PC-9 (cell line): ENCODE measurements at regions not wholly inside any gene's neighbourhood (a gene's known extent, or its start where the extent isn't known, plus 50 kb on each side); places are given as distances from the start of the nearest gene placed in this dataset.

ENCODE experiments used
- EZH2 ChIP-seq: fragments of 200-600 bp; sonication (generic); IDR thresholded peaks from 2 replicates; pipeline ENCODE4 v1.8.0; 2017; ENCODE audit warnings: antibody characterized with exemption, low read depth
- TF ChIP-seq, protein P1 (sequence below): fragments of 200-600 bp; sonication (generic); conservative IDR thresholded peaks from 2 replicates; pipeline ENCODE4 v1.6.1; 2017; ENCODE audit warnings: mixed run types, antibody characterized with exemption, mild to moderate bottlenecking, moderate library complexity

DNA sequence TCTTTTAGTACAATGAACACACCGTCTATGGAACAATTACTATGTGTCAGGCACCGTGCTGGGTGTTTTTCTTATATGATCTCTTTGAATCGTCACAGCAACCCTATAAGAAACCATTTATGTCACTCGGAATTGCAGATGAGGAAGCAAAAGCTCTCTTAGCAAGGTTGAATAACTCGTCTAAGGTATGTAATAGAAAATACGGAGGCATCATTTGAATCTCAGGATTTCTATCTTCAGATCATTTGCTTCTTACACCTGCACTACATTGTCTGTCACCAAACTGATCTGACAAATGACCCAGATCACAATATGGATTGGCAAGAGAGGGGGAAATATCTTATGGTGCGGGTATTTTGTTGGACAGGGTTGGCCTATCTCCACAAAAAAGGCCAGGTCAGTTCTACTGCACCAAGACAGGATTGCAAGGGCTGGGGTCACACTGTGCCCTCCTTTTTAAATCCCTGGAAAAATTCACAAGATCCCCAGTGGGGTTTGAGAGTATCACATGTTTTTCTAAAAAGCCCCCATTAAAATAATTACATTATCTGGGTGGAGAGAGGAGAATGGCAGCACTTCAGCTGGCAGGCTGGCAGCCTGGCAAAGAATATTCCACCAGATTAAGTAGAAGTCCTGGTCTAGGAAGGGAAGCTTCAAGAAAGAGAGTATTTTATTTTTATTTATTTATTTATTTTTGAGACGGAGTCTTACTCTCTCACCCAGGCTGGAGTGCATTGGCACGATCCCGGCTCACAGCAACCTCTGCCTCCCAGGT is 110.7 kb upstream of the CLMP start:
- TF ChIP-seq, protein P1, sequence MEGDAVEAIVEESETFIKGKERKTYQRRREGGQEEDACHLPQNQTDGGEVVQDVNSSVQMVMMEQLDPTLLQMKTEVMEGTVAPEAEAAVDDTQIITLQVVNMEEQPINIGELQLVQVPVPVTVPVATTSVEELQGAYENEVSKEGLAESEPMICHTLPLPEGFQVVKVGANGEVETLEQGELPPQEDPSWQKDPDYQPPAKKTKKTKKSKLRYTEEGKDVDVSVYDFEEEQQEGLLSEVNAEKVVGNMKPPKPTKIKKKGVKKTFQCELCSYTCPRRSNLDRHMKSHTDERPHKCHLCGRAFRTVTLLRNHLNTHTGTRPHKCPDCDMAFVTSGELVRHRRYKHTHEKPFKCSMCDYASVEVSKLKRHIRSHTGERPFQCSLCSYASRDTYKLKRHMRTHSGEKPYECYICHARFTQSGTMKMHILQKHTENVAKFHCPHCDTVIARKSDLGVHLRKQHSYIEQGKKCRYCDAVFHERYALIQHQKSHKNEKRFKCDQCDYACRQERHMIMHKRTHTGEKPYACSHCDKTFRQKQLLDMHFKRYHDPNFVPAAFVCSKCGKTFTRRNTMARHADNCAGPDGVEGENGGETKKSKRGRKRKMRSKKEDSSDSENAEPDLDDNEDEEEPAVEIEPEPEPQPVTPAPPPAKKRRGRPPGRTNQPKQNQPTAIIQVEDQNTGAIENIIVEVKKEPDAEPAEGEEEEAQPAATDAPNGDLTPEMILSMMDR: no peak
- no peak for TF ChIP-seq EZH2
